Hematopoietic multipotent progenitor cell (in vitro differentiated cells): ENCODE measurements at regions not wholly inside any gene's neighbourhood (a gene's known extent, or its start where the extent isn't known, plus 50 kb on each side); places are given as distances from the start of the nearest gene placed in this dataset.

Experiments used
- DNase-seq, 3 donors: peaks; one replicate each; pipeline ENCODE4 v3.0.0-alpha.2; 2011 to 2015; ENCODE audit warnings: low read depth in 2 of 3, low spot score in 2 of 3

DNA sequence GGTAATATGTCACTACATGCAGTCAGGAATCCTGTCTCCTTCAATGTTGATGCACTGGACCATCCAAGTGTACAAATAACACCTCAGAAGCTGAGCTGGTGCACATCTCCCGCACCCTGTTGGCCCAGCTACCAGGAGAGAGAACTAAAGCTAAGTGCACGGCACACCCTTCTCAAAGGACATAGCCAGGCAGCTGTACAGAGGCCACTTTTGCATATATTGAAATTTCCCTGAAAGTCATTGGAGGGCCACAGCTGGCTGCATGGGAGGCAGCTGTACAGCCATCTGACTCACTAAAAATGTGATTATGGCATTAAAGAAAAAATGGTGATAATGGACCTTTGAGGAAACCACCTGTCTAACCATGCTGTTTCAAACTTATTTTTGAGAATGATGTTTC lies 441.7 kb downstream of the CBLN2 start:
- DNase-seq: no peak

DNA sequence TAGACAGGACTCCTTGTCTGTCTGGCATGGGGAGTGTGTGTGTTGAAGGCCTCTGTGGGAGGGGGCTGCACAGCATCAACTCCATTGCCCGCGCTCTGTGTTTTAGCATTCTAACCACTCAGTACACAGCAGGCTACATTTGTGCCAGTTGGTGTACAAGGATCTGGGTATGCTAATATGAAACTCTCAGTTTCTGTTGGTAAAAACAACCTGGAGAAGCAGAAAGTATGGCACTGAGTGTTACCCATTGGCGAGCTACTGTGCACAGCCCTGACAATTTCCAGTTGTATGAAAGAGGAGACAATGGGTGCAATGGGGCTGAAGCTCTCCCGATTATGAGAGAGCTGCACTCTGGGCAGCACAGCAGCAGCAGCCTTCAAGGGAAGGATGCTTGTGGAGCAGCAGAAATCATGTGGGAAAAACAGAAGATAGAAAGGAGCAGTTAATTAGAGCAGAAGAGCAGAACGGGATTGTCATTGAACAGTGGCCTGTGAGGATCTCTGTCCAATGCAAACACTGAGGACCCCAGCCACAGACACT lies 443.6 kb downstream of the CBLN2 start:
- DNase-seq: no peak

DNA sequence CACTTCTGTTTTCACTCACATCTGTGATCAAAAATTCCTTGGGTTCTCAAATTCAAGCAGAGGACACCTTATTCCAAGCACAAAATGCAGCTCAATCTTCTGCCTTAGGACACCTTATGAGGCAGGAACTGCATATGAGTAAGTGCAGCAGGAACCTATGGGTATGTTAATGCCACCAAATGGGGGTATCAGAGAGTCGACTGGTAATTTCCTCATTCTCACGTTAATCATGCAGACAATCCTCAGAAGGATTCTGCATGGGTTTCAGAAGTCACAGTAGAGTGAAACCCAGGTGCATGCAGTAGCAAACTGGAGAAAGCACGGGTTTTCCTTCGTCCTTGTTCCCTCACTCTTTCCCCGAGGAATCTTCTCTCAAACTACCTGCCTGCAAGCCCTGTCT lies 452.8 kb downstream of the CBLN2 start:
- DNase-seq: no peak

DNA sequence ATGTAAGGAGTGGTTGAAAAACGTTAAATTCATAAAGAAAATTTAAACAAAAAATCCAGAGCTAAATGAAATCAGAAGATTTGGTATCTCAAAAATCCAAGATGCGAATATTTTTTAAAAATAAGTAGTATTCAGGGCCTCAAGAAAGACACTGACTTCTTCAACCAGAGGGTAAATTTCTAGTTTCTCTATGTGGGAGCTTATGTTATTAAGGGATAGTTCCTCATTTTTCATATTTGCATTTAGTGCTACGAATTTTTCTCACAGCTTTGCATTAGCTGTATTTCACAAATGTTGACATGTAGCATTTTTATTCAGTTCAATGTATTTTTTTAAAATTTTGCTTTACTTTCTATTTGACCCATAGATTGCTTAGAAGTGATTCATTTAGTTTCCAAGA lies 454.7 kb downstream of the CBLN2 start:
- DNase-seq: no peak

DNA sequence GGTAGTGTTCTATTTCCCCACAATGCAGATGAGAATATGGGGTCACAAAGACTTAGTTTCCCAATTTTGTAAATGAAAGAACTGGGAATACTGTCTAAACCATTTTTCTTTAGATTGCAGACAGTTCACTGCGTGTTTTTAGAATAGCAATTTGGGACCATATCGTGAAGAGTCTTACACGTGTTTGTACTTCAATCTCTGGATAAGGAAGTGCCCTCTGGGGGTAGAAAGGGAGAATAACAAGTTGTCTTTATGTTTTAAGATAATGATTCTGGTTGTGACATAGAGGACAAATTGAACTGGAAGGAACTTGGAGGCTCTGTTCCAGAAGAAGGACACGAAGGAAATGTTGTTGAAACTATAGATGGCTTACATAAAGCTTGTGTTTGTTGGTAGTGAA lies 457.7 kb downstream of the CBLN2 start:
- peak in 2 of 3 donors; percentile 1 to 34 for DNase-seq

DNA sequence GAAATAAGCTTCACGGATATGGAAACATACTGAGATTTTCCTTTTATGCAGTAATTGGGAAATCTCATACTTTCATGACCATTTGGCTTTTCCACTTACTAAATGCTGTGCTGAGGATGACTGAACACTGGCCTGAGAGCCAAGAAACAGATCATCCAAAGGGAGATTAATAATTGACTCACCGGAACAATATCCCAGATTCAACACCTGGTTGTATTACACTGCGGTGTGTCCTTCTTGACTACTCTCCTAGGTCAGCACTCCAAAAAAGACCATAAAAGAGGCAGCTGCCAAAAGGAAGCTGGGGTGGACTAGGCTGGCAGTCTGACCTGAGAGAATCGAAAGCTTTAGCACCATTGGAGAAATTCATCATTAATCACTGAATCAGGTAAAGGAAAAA lies 469.1 kb downstream of the CBLN2 start:
- no peak for DNase-seq

DNA sequence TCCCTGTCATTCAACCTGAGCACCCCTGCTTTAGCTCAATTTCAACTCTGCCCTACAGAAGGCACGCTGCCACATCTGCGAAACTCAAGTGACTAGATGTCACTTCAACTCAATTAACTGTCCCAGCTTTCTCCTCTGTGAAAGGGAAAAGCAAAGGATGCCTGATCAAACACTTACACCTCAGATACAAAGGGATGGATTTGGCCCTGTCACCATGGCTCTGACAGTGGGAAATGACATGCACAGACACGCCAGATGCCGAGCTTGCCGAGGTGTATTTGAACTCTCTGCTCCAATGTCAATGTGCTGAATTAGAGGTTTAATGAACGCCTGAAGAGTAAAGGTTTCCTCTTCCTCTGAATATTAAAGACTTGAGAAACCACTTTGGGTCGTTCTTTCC lies 481.1 kb downstream of the CBLN2 start:
- no peak for DNase-seq

DNA sequence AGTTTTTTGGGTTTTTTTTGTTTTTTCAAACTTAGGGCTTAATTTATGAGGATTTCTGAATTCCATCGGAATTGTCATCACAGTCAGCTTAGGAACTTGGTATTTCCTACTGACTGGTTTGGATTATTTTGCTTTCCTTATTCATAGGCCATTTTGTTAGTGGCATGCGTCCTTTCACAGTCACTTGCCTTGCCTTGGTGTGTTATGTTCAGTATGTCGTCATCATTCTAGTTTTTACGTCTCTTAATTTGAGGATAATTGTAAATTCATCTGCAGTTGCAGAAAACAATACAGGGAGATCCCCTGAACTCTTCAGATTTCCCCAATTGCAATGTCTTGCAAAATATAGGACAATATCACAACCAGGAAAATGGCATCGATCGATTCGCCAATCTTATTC lies 485.3 kb downstream of the CBLN2 start:
- no peak for DNase-seq

DNA sequence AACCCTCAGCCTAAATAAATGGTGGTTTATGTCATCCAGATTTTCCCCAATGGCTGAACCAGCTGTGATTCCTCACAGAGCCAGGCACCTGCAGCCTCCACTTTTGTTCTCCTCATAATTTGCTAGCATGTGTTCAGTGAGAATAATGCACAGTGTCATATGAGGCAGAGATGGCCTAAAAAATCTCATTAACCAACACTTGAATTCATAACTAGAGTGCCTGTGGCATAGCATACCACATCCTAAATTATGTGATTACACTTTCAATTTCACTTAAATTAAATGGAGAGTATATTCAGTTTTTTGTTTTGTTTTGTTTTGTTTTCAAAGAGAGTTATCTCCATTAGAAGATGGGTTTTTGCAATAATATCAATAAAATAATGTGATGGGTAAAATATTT lies 488.0 kb downstream of the CBLN2 start:
- DNase-seq: no peak

DNA sequence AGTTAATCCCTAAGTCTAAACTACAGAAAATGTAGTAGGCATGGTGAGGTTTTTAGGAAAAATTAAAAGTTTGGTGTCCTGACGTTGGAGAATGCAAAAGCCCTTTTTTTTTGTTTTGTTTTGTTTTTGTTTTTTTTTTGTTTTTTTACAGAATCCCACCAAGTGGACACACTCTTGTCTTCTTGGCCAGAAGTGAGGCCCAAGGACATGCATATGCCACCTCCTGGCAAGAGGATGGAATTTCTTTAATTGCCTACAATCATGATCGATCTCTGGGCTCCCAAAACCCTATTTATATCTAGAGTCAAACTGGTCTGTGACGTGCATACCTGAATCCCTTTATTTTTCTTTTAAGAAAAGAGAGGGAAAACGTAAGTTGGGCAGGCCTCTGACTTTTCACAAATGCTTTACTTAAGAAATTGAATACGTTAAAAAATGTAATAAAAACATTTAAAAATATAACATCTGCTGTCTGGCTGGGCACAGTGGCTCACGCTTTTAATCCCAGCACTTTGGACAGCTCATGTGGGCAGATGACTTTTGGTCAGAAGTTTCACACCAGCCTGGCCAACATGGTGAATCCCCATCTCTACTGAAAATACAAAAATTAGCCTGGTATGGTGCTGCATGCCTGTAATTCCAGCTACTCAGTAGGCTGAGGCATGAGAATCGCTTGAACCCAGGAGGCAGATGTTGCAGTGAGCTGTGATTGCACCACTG lies 502.7 kb downstream of the CBLN2 start:
- no peak for DNase-seq

DNA sequence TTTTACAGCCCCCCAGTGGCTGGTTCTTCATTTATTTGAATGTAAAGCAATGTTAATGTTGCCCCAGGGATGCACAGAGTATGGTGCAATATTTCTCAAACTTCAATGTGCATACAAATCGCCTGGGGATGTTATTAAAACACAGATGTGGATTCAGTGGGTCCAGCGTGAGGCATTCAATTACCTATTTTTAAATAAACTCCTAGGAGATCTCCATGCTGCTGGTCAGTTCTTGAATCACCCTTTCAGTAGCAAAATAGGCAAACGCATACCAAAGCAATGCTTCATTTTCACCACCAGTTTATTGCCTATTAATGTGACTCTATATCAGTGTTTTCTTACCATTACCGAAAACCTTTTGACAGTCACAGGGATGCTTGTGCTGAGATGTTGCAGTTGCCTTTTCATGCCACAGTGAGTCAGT lies 530.7 kb downstream of the CBLN2 start:
- no peak for DNase-seq

DNA sequence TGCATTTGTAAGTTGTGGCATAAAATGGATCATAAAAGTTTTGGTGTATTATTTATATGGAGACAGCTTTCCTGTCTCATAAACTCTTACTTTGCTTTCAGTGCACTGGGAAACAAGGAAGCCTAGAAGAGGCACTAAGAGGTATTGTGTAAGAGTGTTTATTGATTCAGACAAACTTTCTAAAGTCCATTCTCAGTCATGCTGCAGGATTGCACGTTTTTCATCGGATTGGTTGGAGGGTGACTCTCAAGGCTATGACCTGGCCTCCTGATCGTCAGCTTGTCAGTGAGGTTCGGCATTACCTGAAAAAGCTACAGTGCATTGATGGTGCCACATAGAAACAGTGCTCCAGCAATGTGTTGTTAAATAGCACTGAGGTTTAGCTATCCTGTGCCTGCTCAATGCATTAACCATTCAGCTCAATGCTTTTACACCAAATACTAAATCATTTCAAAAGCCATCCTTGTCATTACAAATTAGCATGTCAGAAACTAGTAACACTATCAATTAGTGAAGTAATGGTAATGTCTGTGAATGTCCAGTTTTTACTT lies 545.5 kb downstream of the CBLN2 start:
- no peak for DNase-seq

DNA sequence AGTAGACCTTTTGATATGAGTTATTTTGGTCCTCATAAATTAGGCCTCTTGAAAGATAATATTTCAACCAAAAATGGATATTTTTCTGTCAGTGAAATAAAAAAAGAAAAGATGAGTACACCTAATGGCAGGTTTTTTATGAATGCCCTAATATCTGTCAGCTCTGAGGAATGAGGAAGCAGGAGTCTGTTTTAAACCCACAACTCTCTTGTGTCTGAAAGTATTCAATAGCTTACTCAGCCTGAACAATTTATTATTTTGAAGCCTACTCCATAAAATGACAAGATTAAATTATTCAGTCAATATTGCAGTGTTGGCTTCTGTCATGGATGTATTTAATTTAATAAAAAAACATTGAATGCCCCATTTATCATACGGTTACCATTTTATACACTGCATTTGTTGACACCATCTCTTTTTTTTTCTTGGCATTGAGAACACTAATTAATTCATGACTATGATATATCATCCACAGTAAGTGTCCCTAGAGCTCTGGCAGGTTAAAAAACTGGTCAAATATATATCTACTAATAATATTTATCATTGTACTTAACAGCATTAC lies 548.2 kb downstream of the CBLN2 start:
- DNase-seq: no peak

DNA sequence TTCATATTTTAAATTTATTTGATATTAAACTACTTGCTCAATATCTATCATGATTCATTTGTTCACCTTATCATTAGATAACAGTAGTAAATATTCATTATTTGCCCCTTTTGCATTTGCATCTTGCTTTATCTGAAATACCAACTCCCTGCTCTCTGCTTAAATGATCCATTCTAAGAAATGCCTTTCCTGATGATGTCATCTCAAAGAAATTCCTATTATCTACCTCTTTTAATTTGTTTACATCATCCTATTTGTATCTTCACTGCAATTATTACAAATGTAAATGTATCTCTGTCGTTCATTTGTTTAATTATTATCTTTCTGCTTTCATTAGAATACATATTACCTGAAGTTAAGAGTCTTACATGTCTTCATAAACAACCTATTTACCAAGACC lies 549.9 kb downstream of the CBLN2 start:
- DNase-seq: no peak

DNA sequence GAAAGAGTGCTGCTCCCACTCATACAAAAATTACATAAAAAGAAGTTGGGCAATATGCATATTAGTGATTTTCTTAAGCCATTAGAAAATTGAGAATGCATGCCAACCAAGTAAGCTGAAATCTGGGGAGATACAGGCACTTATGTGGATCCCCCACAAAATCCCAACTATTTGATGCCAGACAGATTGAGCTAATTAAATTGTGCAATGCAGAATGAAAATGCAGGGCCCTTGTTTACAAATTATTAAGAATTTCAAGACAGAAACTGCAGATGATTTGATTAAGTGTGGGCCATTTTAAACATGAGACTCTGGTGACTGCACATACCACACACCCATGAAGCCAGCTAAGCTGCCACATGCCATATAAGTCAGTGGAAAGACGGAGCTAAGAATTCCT lies 554.5 kb downstream of the CBLN2 start:
- no peak for DNase-seq

DNA sequence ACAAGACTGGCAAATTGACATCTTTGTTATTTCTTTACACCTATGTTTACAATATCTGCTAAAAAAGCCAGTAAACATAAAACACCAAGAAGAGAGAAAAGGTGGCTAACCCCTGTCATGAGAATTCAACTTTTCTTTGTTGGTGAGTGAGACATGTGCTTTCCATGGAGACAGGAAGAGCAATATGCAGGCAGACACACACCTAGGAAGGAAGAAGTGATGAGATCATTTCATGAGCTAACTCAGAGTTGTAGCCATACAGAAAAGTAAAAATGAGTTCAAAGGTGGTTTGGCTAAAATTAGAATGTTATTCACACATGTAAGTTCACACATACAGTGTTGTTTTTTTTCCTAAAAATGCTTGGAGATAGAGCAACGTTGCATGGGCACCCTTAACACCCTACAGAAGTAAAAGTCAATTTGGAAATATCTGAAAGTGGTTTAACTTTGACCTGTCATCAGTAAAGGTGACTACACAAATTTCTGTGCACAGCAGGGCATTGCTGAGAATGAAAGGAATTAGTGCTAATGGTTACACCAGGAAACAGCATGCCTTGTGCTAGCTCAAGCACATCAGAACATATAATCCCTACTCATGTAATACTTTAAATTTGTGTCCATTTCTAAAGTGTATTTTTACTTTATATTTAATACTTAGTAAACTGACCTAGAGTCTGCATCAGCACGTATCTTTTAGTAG lies 557.6 kb downstream of the CBLN2 start:
- DNase-seq: no peak

DNA sequence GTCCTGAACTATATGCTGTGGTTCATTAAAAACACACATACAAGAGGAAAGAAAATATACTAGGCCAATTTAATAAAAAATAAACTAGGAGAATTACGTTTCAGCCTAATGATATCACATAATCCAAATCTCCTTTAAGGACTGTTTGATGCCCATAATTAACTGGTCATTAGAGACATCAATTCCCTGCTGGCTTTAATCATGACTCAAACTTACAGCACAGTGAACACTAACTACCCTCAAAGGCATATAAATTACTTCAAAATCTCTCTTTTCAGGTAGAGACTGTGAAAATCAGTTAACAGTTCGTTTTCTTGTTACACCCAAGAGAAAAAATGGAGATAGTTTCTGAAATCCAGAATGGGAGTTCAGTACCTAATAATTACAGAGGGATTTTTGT lies 567.4 kb downstream of the CBLN2 start:
- no peak for DNase-seq

DNA sequence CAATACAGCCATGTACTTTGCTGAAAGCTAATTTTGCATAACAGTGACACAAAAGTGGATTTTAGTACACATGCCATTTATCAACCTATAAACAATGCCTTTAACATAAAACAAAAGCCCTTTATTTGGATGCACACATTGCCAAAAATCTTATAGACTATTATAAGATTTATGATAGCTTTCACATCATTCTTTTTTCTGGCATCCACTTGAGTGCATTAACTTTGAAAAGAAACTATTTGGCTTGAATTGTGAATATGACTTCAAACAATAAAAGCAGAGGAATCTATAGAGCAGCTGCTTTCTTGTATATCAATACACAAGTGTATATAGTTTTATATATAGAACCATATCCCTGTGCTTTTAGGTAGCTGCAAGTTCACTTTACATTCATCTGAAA lies 577.4 kb downstream of the CBLN2 start:
- no peak for DNase-seq

DNA sequence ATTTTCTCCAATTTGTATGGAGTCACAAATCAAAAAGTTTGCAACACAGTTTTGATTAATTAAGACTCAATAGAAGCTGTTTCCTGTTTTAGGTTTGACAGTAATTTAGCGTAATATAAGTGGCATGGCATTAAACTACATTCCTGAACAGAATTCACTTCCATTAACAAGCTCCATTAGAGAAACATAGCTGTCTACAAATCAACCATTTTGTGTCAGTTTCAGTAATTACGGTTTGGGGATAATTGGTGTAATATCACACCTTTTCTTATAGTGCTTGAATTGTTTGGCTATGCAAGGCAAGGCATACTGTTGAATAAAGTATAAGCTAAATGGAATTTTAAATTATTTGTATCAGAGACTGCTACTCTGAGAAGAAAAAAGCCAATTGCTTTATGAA lies 585.5 kb downstream of the CBLN2 start:
- no peak for DNase-seq

DNA sequence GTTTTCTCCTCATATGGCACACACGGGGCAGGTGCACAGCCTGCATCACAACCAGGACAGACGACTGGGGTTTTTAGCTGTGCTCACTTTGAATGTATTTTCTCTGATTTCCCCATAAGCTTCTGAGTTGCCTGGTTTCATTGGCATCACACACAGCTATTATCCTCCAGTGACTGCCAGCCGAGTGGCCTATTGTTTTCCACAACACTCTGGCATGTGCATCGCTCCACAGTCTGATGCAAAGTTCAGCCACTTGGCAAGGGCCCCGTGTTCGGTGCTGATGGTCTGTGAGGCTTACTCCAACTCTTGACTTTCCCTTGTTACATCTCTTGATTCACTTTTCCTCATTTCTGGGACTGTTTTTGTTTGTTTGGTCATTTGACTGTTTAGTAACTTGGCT lies 593.1 kb downstream of the CBLN2 start:
- DNase-seq: no peak

DNA sequence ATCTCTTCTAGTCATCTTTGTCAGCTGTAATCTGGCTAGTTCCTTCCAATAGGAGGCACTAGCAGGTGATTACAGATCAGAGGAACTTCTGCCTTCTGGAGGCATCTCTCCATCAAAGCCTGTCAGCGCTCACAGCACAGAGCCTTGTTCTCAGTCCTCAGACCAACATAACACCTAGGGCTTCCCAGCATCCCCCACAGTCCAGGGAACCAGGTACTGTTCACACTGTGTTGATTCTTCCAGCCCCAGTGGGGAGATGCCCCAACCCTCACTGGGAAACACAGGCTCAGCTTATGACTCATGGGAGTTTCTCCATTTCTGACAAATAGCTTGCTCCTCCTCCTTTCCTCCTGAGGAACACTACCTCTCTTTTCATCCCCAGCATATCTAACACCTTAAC lies 601.7 kb downstream of the CBLN2 start:
- no peak for DNase-seq

DNA sequence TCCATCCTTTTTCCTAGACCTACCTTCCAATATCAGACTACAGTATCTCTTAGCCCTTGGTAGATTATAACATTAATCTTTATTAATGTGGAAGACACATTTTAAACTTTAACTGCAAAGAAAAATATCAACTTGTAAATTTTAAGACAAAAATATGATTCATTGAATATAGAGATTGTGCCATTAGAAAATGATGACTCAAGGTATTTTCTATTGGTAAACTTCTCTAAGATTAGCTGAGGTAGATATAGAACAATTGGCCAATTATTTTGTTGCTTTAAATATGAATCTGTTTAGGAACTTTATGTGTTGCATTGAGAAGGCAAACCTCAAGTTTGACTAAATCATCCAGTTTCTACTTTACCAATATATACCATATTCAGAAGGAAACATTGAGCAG lies 604.7 kb downstream of the CBLN2 start:
- no peak for DNase-seq
